Panc1 (cell line): ENCODE measurements at regions not wholly inside any gene's neighbourhood (a gene's known extent, or its start where the extent isn't known, plus 50 kb on each side); places are given as distances from the start of the nearest gene placed in this dataset.
A peak's percentile ranks its signal among the peaks of the same experiment; 100 is the strongest.

Experiments used
- ATAC-seq: fragments of 200-7000 bp; cut with Tn5 transposase; 2 replicates; pipeline ENCODE4 v1.9.1; 2020; ENCODE audit warnings: mild to moderate bottlenecking, moderate library complexity
- BruUV-seq: library from RNA; stranded (reverse); fragments of 400-500 nt; replicated peaks from 2 replicates; lab custom pipeline; 2021; lab: Mats Ljungman, UMichigan
- CTCF ChIA-PET: fragments of 300-600 bp; sonication (Branson Sonifier 250); formaldehyde crosslinking; loops from one replicate; lab custom pipeline; 2022; ENCODE audit warnings: antibody characterized with exemption; lab: Charles Lee
- POLR2A ChIA-PET: fragments of 300-600 bp; sonication (Branson Sonifier 250); formaldehyde crosslinking; loops from one replicate; lab custom pipeline; 2022; ENCODE audit warnings: antibody characterized with exemption; lab: Charles Lee
- DNase-seq: peaks from one replicate; pipeline ENCODE4 v3.0.0-alpha.2; 2010; ENCODE audit warnings: low read depth, low spot score
- H3K27ac ChIP-seq: 2 replicates; pipeline ENCODE4 v1.5.1; 2011; ENCODE audit warnings: mild to moderate bottlenecking, low read length, inconsistent platforms
- H3K27me3 ChIP-seq: fragments of 200-500 bp; sonication (Bioruptor generic); 2 replicates; pipeline ENCODE4 v1.6.0; 2014; ENCODE audit warnings: low read length, inconsistent platforms; ENCODE audit not compliant: control insufficient read depth, insufficient read depth
- H3K36me3 ChIP-seq: fragments of 200-500 bp; sonication (Bioruptor generic); 2 replicates; pipeline ENCODE4 v1.5.1; 2014; ENCODE audit warnings: inconsistent platforms, mild to moderate bottlenecking, low read length, moderate library complexity; ENCODE audit not compliant: control insufficient read depth, insufficient read depth
- H3K4me1 ChIP-seq: 2 replicates; pipeline ENCODE4 v1.5.1; 2011; ENCODE audit warnings: inconsistent platforms, mild to moderate bottlenecking, low read length, moderate library complexity; ENCODE audit not compliant: control insufficient read depth, insufficient read depth
- H3K4me3 ChIP-seq, 2 experiments: 2 replicates each; pipeline ENCODE4 v1.5.1; 2011 to 2012; ENCODE audit warnings: low read depth in 2 of 2, low read length in 2 of 2, mild to moderate bottlenecking in 2 of 2, inconsistent platforms in 1 of 2, moderate library complexity in 1 of 2
- H3K9me3 ChIP-seq: fragments of 200-500 bp; sonication (Bioruptor generic); 2 replicates; pipeline ENCODE4 v1.5.1; 2014; ENCODE audit warnings: low read depth, mild to moderate bottlenecking, inconsistent platforms, low read length, moderate library complexity; ENCODE audit not compliant: control insufficient read depth, insufficient read depth
- CTCF ChIP-seq: fragments of 450-650 bp; IDR thresholded peaks from 2 replicates; pipeline ENCODE4 v1.5.1; 2017; ENCODE audit warnings: mild to moderate bottlenecking
- POLR2AphosphoS5 ChIP-seq: IDR thresholded peaks from 2 replicates; pipeline ENCODE4 v1.6.1; 2012; ENCODE audit warnings: mild to moderate bottlenecking, low read depth, low read length, moderate library complexity
- REST ChIP-seq, 2 experiments: IDR thresholded peaks; 2 replicates each; pipeline ENCODE4 v1.6.1; 2011 to 2012; ENCODE audit warnings: low read depth in 2 of 2, control low read depth in 1 of 2, low read length in 1 of 2, mild to moderate bottlenecking in 1 of 2, moderate library complexity in 1 of 2; ENCODE audit not compliant: insufficient read depth in 1 of 2
- SIN3A ChIP-seq: IDR thresholded peaks from 2 replicates; pipeline ENCODE4 v1.6.1; 2012; ENCODE audit warnings: low read depth, mild to moderate bottlenecking, low read length, moderate library complexity, borderline replicate concordance; ENCODE audit not compliant: insufficient read depth
- TCF7L2 ChIP-seq: IDR thresholded peaks from 2 replicates; pipeline ENCODE4 v1.6.1; 2011; ENCODE audit warnings: mild to moderate bottlenecking, low read depth, low read length, inconsistent platforms
- in situ Hi-C: cut with HindIII; loops from 2 replicates; pipeline ENCODE4 v1.10.0; 2016; ENCODE audit warnings: low sequenced_read_pairs, low pct_unique_long_range_greater_than_20kb
- intact Hi-C: fragments of 100-400 bp; cut with micrococcal nuclease; formaldehyde crosslinking; loops from one replicate; pipeline ENCODE4 v1.10.0; 2022; ENCODE audit not compliant: unreplicated experiment

GRCh38 chr12:67457778-67458665 is 188.9 kb downstream of the CAND1 start:
- in situ Hi-C loops (no loop called here), intact Hi-C loops (no loop called here)
- BruUV-seq: no TSS peak
- CTCF ChIA-PET: no interaction called here
- Histone ChIP-seq H3K9me3 (no peaks in the 10 kb centered on the region), H3K27me3 (0 out of 2 replicates have a peak, but pooled peaks cover 4% of the 10 kb centered on the region), H3K4me3 (no peak overlapping the region), H3K4me1 (no peaks in the 10 kb centered on the region), H3K27ac (no peak overlapping the region), H3K36me3 (no peaks in the 10 kb centered on the region)
- DNase-seq (no peak), ATAC-seq (no peak)
- POLR2A ChIA-PET: no interaction called here
- peak; percentile 28; the same call in 1 of the 2 replicates for TF ChIP-seq CTCF
- TF ChIP-seq TCF7L2: no peak

GRCh38 chr12:67459173-67459572 is 189.4 kb upstream of the DYRK2 start:
- H3K9me3 ChIP-seq: no peaks in the 10 kb centered on the region
- no TSS peak for BruUV-seq
- no peak overlapping the region for H3K4me3 ChIP-seq
- no peak overlapping the region for H3K27ac ChIP-seq
- ChIA-PET POLR2A (no interaction called here), CTCF (no interaction called here)
- in situ Hi-C loops: no loop called here
- ATAC-seq: no peak
- intact Hi-C loops: no loop called here
- no peaks in the 10 kb centered on the region for H3K36me3 ChIP-seq
- no peaks in the 10 kb centered on the region for H3K4me1 ChIP-seq
- no peak for TF ChIP-seq SIN3A
- no peak for TF ChIP-seq POLR2AphosphoS5
- TF ChIP-seq REST (IDR thresholded peaks at IDR 0.05; ENCODE audit: insufficient read depth in 1 of 2, low read depth in 2 of 2, low read length in 1 of 2): no peak
- TF ChIP-seq TCF7L2: no peak
- TF ChIP-seq CTCF: no peak
- DNase-seq: no peak
- 0 out of 2 replicates have a peak, but pooled peaks cover 4% of the 10 kb centered on the region for H3K27me3 ChIP-seq
